ENCODE measurements at regions not wholly inside any gene's neighbourhood (a gene's known extent, or its start where the extent isn't known, plus 50 kb on each side); places are given as distances from the start of the nearest gene placed in this dataset.

DNA sequence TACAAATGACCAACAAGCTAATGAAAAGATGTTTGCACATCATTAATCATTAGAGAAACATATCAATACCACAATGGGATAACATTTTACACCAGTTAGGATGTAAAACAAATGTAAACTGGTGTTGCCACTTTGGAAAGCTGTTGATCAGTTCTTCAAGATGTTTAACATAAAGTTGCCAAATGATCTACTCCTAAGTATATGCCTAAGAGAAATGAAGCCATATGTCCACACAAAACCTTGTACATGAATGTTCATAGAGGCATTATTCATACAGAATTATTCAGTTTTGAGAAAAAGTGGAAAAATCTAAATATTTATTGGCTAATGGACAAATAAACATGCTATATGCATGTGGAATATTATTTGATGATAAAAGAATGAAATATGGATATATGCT, 136.9 kb upstream of the KITLG start:
- TF ChIP-seq, protein P1, sequence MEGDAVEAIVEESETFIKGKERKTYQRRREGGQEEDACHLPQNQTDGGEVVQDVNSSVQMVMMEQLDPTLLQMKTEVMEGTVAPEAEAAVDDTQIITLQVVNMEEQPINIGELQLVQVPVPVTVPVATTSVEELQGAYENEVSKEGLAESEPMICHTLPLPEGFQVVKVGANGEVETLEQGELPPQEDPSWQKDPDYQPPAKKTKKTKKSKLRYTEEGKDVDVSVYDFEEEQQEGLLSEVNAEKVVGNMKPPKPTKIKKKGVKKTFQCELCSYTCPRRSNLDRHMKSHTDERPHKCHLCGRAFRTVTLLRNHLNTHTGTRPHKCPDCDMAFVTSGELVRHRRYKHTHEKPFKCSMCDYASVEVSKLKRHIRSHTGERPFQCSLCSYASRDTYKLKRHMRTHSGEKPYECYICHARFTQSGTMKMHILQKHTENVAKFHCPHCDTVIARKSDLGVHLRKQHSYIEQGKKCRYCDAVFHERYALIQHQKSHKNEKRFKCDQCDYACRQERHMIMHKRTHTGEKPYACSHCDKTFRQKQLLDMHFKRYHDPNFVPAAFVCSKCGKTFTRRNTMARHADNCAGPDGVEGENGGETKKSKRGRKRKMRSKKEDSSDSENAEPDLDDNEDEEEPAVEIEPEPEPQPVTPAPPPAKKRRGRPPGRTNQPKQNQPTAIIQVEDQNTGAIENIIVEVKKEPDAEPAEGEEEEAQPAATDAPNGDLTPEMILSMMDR (conservative IDR thresholded peaks at IDR 0.05), result no peak
- TF ChIP-seq EZH2 (IDR thresholded peaks at IDR 0.05; ENCODE audit: low read depth), result no peak
